GM19023 (cell line): ENCODE measurements at regions not wholly inside any gene's neighbourhood (a gene's known extent, or its start where the extent isn't known, plus 50 kb on each side); places are given as distances from the start of the nearest gene placed in this dataset.

Experiments
- ATAC-seq: cut with Tn5 transposase; IDR thresholded peaks from one replicate; pipeline ENCODE4 v1.9.1; 2021; ENCODE audit warnings: mild to moderate bottlenecking, moderate library complexity; ENCODE audit not compliant: unreplicated experiment

DNA sequence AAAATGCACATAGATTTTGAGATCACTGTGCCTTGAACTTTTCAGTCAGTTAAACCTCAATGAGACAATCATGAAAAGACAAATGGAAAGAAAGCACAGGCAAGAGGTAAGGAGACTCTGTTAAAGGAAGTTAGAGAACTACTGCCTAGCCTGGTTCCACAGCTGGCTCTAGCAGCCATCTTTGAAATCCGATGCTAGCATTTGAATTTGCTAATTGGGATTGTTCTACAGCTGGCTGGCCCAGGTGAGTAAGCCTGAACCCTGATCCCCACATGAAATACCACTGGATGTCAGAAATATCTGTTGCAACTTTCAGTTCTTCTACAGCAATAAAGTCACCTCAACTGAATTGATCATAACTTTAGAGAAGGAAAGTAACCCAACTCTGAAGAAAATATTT is 315.2 kb upstream of the CHAC2 start:
- ATAC-seq: no peak

DNA sequence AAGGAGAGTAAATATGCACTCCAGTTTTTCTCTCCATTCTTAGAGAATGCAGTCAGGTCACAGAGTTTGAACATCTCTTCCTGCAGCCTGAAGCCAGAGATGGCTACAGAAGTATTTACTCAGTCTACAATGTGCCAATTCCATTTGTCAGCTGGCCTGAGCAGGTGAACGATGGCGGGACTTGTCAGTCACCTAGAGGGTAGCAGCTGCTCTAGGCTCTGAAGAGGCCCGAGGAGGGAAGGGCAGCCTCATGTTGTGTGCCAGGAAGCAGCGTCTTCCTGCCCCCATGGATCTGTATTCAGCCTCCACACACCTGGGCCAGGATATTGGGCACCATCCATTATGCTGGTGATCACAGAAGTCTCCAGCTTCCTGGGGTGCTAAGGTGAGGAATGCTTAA is 316.7 kb upstream of the CHAC2 start:
- no peak for ATAC-seq

DNA sequence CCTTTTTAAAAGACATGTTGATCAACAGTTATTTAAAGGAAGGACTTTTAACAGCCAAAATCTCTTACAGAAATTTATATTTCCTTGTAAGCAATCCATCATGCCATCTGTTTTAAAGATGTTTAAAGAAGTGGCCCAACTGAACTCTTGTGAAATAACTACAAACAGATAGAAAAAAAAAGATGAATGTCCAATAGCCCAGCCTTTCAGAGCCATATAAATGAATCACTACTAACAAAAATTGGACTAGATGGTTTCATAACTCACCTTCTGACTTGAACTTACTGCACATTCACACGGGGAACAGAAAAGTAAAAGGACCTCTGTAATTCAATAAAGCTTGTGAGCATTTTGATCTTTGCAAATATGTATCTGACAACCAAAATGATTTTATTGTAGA is 319.0 kb upstream of the CHAC2 start:
- no peak for ATAC-seq

- ATAC-seq: no peak
Observed at GRCh38 chr2:53448086-53448485, 319.5 kb upstream of the CHAC2 start.

GRCh38 chr2:53445383-53446070 is 322.1 kb upstream of the CHAC2 start:
- ATAC-seq: no peak

- no peak for ATAC-seq
Observed at GRCh38 chr2:53442783-53443182, 324.8 kb upstream of the CHAC2 start.

DNA sequence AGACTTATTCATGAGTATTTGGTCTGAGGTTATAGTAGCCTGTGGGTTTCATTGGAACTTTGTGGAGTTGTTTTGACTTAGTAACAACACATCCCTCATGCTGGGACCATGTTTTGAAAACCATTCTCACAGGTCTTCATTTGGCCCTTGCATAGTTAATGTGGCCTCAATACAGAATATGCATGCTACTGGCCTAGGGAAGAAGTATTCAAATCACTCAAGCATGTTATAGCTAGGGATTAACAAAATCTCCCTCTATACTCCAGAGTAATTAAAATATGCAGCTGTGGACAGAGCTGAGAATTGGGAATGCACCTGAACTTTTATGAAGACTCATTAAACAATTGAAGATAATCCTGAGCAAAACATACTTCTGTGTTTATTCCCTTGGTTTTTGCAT is 325.5 kb upstream of the CHAC2 start:
- ATAC-seq: no peak

DNA sequence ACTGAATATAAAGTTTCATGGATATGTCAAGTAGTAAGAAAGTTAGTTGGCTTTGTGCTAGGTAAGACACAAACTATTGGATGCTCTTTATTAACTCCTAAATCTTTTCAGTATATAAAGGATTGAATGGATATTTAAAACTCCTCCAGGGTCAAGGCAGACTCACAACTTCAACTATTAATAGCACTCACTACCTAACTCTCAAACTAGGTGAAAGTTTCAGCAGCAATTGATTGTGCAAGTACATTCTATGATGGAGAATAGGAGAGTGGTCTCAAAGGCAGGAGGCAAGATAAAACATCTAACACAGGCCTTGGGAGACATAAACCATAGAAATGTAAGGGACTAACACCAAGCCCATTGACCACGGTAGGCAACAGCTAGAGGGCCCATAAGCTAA is 328.9 kb upstream of the CHAC2 start:
- ATAC-seq: no peak

DNA sequence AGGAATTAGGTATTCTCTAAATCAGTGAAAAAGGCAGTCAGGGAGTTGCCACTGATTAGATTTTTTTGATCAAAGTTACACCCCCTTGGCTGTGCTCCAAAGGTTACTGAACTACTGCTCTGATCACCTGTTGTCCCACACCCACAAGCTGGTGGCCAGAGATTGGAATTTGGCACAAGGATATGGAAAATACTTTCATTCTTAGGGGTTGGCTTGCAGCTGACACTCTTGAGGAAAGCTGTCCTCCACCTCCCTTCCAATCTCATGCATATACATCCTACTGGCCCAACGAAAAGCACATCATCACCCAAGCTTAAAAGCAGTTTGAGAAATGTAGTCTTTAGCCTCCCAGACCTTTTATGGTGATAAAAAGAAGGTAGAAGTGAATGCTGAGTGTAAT is 329.5 kb upstream of the CHAC2 start:
- no peak for ATAC-seq

DNA sequence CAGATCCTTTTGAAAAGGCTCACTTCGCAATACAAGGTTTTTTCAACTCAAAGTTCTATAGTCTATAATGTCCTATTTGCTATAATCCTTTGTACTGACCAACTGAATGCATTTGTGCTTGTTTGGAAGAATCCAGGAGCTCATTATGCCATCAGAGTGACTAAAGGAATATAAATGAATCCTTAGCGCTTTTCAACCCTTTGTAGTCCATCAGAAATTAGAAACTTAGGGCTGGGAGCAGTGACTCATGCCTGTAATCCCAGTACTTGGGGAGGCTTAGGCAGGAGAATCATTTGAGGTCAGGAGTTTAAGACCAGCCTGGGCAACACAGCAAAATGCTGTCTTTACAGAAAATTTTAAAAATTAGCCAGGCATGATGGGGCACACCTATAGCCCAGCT is 330.2 kb upstream of the CHAC2 start:
- no peak for ATAC-seq

GRCh38 chr2:53436882-53437281 is 330.7 kb upstream of the CHAC2 start:
- no peak for ATAC-seq

GRCh38 chr2:53435610-53436009 is 332.0 kb upstream of the CHAC2 start:
- no peak for ATAC-seq

DNA sequence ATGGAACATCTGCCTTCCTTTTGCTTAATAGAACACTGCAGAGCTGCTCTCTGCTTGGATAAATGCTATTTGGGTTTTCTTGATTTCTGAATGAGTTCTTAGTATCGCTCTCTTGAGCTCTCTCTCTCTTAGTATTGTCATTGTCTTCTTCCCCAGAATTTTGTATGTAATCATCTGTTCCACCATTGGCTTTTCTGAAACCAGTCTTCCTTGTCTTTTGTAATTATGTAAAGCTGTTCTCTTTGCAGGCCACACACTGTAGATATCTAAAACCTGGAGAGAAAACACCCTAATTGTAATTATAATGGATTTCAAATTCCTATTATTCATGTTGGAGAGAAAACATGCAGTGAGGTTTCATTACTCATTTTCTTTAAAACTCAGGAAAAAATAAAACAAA is 333.1 kb upstream of the CHAC2 start:
- no peak for ATAC-seq

DNA sequence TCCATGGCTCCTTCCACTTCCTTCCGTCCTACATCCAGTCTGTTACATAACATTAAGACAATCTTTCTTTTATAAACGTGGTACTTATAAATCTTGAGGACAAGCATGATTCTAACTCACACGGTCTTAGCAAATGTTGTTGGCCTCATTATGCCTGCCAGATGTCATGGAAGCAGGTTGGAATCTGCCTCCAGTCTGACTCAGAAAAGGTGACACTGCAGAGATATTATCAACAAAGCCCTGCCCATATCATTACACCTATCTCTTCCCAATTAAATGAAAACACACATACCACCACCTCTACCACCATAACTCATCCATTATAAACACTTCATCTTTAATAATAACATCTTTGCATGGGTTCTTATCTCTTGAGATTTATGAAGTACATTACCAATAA is 334.7 kb upstream of the CHAC2 start:
- ATAC-seq: no peak

DNA sequence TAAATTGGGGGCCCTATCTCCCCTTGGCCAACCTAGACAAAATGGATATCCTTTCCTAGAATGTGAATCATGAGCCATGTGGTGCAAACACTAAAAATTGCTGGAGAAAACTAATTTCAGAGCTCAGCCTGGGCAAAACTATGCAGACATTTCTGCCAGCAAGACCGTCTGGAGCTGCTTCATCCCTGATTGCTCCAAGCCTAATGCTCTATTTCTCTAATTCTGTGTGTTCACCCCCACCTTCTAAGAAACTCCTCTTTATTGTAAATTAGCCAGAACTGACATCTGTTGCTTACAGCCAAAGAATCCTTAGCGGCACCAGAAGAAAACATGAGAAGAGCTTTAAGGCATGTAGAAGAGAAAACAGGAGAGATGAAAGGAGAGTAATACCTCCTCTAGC is 337.7 kb upstream of the CHAC2 start:
- ATAC-seq: no peak

DNA sequence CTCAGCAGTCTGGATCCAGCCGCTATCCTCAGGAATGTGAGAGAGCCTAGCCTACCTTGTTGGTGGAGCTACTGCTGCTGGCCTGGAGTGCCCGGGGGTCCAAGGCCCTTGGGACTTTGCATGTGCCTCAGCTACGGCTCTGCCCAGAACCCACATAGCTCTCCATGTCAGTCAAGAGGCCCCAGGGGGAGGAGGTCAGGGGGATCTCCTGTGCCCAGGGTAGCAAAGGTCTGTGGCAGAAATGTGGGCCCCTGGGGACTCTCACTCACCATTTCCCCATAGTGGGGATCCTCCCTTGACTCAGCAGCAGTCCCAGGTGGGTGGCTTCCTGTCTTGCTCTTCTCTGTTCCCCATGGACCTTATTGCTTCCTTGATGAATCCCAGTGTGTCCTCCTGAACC is 342.7 kb upstream of the CHAC2 start:
- ATAC-seq: peak; percentile 76

GRCh38 chr2:53423465-53423864 is 344.1 kb upstream of the CHAC2 start:
- ATAC-seq: no peak

GRCh38 chr2:53422979-53423378 is 344.6 kb upstream of the CHAC2 start:
- peak; percentile 66 for ATAC-seq

DNA sequence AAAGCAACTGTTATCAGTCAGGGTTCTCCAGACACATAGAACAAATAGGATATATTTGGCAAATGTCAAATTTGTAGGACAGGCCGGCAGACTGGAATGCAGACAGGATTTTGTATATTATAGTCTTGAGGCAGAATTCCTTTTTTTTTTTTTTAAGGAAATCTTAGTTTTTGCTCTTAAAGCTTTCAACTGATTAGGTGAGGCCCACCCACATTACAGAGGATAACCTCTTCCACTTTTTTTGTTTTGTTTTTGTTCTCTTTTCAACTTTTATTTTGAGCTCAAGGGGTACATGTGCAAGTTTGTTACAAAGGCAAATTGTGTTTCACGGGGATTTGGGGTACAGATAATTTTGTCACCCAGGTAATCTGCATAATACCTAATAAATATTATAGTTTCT is 350.2 kb upstream of the CHAC2 start:
- ATAC-seq: no peak

DNA sequence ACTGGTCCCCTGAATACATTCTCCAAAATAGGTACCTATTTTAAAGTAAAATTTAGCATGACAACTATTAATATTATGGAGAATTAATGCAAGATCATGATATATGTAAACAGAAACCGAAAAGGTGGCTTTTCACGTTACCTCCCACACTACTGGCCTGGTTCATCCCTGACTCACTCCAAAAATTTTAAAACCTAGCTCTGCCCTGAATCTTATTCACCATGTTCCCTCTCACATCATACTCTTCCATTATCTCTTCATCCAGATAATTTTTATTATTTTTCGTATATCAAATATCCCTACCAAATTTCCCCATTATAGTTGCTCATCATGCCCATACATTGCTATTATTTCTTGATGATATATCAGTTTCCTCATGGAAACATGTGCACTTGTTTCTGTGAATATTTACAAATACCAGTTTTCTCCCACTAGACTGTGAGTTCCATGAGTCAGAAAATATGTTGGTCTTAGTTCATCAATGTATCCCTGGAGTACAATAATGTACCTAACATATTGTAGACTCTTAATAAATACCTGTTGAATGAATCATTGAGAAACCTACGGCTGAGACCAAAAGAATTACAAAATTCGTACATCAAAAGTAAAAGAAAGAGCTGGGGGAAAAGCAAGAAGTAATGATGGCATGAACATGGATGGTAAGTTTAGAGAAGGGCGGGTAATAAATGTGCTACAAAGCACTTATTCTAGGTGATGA is 360.1 kb upstream of the CHAC2 start:
- ATAC-seq: no peak

DNA sequence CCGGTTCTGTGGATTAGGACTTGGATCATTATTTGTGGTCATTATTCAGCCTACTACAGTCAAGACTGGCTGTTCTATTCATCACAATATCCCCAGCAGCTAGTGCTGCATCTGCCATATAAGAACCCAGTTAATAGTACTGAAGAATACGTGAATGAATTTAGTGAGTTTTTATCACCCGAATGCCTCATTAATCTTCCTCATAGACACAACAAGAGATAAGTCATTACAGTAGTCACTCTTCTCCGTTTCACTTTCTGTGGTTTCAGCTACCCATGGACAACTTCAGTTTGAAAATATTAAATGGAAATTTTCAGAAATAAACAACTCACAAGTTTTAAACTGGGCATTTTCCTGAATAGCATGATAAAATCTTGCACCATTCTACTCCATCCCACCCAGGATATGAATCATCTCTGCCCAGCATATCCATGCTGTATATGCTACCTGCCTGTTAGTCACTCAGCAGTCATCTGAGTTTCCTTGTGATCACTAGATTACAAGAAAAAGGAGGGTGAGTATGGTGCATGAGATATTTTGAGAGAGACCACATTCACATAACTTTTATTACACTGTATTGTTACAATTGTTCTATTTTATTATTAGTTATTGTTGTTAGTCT is 363.7 kb upstream of the CHAC2 start:
- ATAC-seq: no peak

DNA sequence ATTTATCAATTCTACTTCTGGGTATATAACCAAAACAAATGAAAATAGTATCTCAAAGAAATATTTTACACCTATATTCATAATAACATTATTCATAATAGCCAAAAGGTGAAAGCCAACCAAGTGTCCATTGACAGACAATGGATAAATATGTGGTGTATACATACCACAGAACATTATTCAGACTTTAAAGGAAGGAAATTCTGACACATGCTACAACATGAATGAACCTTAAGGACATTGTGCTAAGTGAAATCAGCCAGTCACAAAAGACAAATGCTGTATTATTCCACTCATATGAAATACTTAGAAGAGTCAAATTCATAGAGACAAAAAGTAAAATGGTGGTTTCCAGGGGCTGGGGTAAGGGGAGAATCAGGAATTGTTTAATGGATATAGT is 370.5 kb upstream of the CHAC2 start:
- no peak for ATAC-seq
